Loucy (cell line): ENCODE measurements at regions not wholly inside any gene's neighbourhood (a gene's known extent, or its start where the extent isn't known, plus 50 kb on each side); places are given as distances from the start of the nearest gene placed in this dataset.

ENCODE experiments used
- H2AFZ ChIP-seq: fragments of 200-600 bp; sonication (generic); 2 replicates; pipeline ENCODE4 v1.6.0; 2016; ENCODE audit warnings: antibody characterized with exemption, mild to moderate bottlenecking, low read length, moderate library complexity
- H3F3A ChIP-seq: fragments of 200-600 bp; 2 replicates; pipeline ENCODE4 v1.6.0; 2016; ENCODE audit warnings: antibody characterized with exemption, low read depth, mild to moderate bottlenecking
- H3K27me3 ChIP-seq: fragments of 200-600 bp; sonication (generic); 2 replicates; pipeline ENCODE4 v1.6.1; 2014; ENCODE audit warnings: low read length, mild to moderate bottlenecking; ENCODE audit not compliant: insufficient read depth, poor library complexity, severe bottlenecking
- H3K36me3 ChIP-seq: fragments of 200-600 bp; sonication (generic); 2 replicates; pipeline ENCODE4 v1.6.1; 2016; ENCODE audit warnings: low read length; ENCODE audit not compliant: insufficient read depth
- H3K4me1 ChIP-seq: fragments of 200-600 bp; sonication (generic); 2 replicates; pipeline ENCODE4 v1.5.1; 2014; ENCODE audit warnings: low read length, mild to moderate bottlenecking; ENCODE audit not compliant: insufficient read depth, poor library complexity, severe bottlenecking
- H3K4me2 ChIP-seq: fragments of 200-600 bp; sonication (generic); 2 replicates; pipeline ENCODE4 v1.6.0; 2014; ENCODE audit warnings: antibody characterized with exemption, low read length, low read depth, mild to moderate bottlenecking; ENCODE audit not compliant: poor library complexity, severe bottlenecking
- H3K4me3 ChIP-seq: fragments of 200-600 bp; sonication (generic); 2 replicates; pipeline ENCODE4 v1.5.1; 2014; ENCODE audit warnings: low read length, mild to moderate bottlenecking, mixed read lengths; ENCODE audit not compliant: poor library complexity, severe bottlenecking
- H3K79me2 ChIP-seq: fragments of 200-600 bp; sonication (generic); 2 replicates; pipeline ENCODE4 v1.6.1; 2014; ENCODE audit warnings: low read length; ENCODE audit not compliant: insufficient read depth
- H3K9ac ChIP-seq: fragments of 200-600 bp; sonication (generic); 2 replicates; pipeline ENCODE4 v1.6.0; 2014; ENCODE audit warnings: mild to moderate bottlenecking, low read depth, low read length, moderate library complexity; ENCODE audit not compliant: poor library complexity, severe bottlenecking
- H3K9me2 ChIP-seq: fragments of 200-600 bp; sonication (generic); replicated peaks from 2 replicates; pipeline ENCODE4 v1.6.1; 2016; ENCODE audit warnings: low read depth, low read length, mixed read lengths
- H3K9me3 ChIP-seq: fragments of 200-600 bp; sonication (generic); 2 replicates; pipeline ENCODE4 v1.6.1; 2014; ENCODE audit warnings: mild to moderate bottlenecking, antibody characterized with exemption, low read length, low read depth; ENCODE audit not compliant: insufficient read depth
- H4K20me1 ChIP-seq: fragments of 200-600 bp; sonication (generic); 2 replicates; pipeline ENCODE4 v1.6.0; 2014; ENCODE audit warnings: antibody characterized with exemption, low read length, mild to moderate bottlenecking; ENCODE audit not compliant: insufficient read depth, poor library complexity, severe bottlenecking
- EZH2phosphoT487 ChIP-seq: fragments of 200-600 bp; IDR thresholded peaks from 2 replicates; pipeline ENCODE4 v1.6.1; 2018; ENCODE audit warnings: antibody characterized with exemption, mild to moderate bottlenecking, moderate library complexity, borderline replicate concordance
- TF ChIP-seq, protein P1 (sequence below): fragments of 200-600 bp; sonication (generic); conservative IDR thresholded peaks from 2 replicates; pipeline ENCODE4 v1.5.1; 2014; ENCODE audit warnings: mild to moderate bottlenecking, antibody characterized with exemption, low read length

- TF ChIP-seq EZH2phosphoT487 = no peak
- TF ChIP-seq, protein P1, sequence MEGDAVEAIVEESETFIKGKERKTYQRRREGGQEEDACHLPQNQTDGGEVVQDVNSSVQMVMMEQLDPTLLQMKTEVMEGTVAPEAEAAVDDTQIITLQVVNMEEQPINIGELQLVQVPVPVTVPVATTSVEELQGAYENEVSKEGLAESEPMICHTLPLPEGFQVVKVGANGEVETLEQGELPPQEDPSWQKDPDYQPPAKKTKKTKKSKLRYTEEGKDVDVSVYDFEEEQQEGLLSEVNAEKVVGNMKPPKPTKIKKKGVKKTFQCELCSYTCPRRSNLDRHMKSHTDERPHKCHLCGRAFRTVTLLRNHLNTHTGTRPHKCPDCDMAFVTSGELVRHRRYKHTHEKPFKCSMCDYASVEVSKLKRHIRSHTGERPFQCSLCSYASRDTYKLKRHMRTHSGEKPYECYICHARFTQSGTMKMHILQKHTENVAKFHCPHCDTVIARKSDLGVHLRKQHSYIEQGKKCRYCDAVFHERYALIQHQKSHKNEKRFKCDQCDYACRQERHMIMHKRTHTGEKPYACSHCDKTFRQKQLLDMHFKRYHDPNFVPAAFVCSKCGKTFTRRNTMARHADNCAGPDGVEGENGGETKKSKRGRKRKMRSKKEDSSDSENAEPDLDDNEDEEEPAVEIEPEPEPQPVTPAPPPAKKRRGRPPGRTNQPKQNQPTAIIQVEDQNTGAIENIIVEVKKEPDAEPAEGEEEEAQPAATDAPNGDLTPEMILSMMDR = no peak
- H3K27me3 ChIP-seq = no peaks in the 10 kb centered on the region
- no peaks in the 10 kb centered on the region for H3K9me2 ChIP-seq
- H2AFZ ChIP-seq = no peak overlapping the region
- no peak overlapping the region for H3K9ac ChIP-seq
- no peak overlapping the region for H3K4me2 ChIP-seq
- H3K36me3 ChIP-seq = no peaks in the 10 kb centered on the region
- no peaks in the 10 kb centered on the region for H3K4me1 ChIP-seq
- no peaks in the 10 kb centered on the region for H3F3A ChIP-seq
- H4K20me1 ChIP-seq = no peaks in the 10 kb centered on the region
- H3K9me3 ChIP-seq = peaks cover 10% of the 10 kb centered on the region; the same call in 1 of the 2 replicates
- no peak overlapping the region for H3K4me3 ChIP-seq
- H3K79me2 ChIP-seq = no peaks in the 10 kb centered on the region
Observed at GRCh38 chr14:62436261-62436660, 609.0 kb downstream of the KCNH5 start.

- Histone ChIP-seq H3K79me2 (no peaks in the 10 kb centered on the region), H4K20me1 (no peaks in the 10 kb centered on the region), H3K9me3 (peaks cover 7% of the 10 kb centered on the region; the same call in 1 of the 2 replicates), H3K9me2 (no peaks in the 10 kb centered on the region), H2AFZ (no peak overlapping the region), H3K9ac (no peak overlapping the region), H3K4me1 (no peaks in the 10 kb centered on the region), H3K27me3 (no peaks in the 10 kb centered on the region), H3K4me3 (no peak overlapping the region), H3K36me3 (no peaks in the 10 kb centered on the region), H3F3A (no peaks in the 10 kb centered on the region), H3K4me2 (no peak overlapping the region)
- no peak for TF ChIP-seq EZH2phosphoT487
- TF ChIP-seq, protein P1 = no peak
Observed at GRCh38 chr14:62439210-62439609, 606.0 kb downstream of the KCNH5 start.

GRCh38 chr14:62443796-62444195 is 601.5 kb downstream of the KCNH5 start:
- Histone ChIP-seq H3K79me2 (no peaks in the 10 kb centered on the region), H3K9ac (no peak overlapping the region), H3K27me3 (no peaks in the 10 kb centered on the region), H3K4me3 (no peak overlapping the region), H2AFZ (no peak overlapping the region), H3K36me3 (no peaks in the 10 kb centered on the region), H3K4me2 (no peak overlapping the region), H3K4me1 (no peaks in the 10 kb centered on the region), H3F3A (no peaks in the 10 kb centered on the region), H3K9me2 (no peaks in the 10 kb centered on the region), H4K20me1 (no peaks in the 10 kb centered on the region), H3K9me3 (peaks cover 7% of the 10 kb centered on the region; the same call in 1 of the 2 replicates)
- TF ChIP-seq, protein P1 = no peak
- TF ChIP-seq EZH2phosphoT487 = no peak
